PC-3 (cell line): ENCODE measurements at regions not wholly inside any gene's neighbourhood (a gene's known extent, or its start where the extent isn't known, plus 50 kb on each side); places are given as distances from the start of the nearest gene placed in this dataset.

Source experiments
- ATAC-seq: fragments of 200-7000 bp; cut with Tn5 transposase; 2 replicates; pipeline ENCODE4 v1.9.1; 2020; ENCODE audit warnings: mild to moderate bottlenecking, moderate library complexity
- BruUV-seq: library from RNA; stranded (reverse); fragments of 400-500 nt; replicated peaks from 2 replicates; lab custom pipeline; 2021; lab: Mats Ljungman, UMichigan
- CTCF ChIA-PET: fragments of 300-600 bp; sonication (Branson Sonifier 250); formaldehyde crosslinking; loops from one replicate; lab custom pipeline; 2022; ENCODE audit warnings: antibody characterized with exemption; lab: Charles Lee
- POLR2A ChIA-PET: fragments of 300-600 bp; sonication (Branson Sonifier 250); formaldehyde crosslinking; loops from one replicate; lab custom pipeline; 2022; ENCODE audit warnings: antibody characterized with exemption; ENCODE audit not compliant: unreplicated experiment; lab: Charles Lee
- DNase-seq: peaks from one replicate; pipeline ENCODE4 v3.0.0-alpha.2; 2015
- H2AFZ ChIP-seq: fragments of 300-600 bp; sonication (generic); 2 replicates; pipeline ENCODE4 v1.6.0; 2016; ENCODE audit warnings: antibody characterized with exemption, low read length
- H3F3A ChIP-seq: fragments of 300-600 bp; sonication (generic); one replicate; pipeline ENCODE4 v1.6.0; 2017; ENCODE audit warnings: antibody characterized with exemption, low read length, control low read depth, mild to moderate bottlenecking; ENCODE audit not compliant: unreplicated experiment
- H3K27ac ChIP-seq: fragments of 300-600 bp; sonication (generic); 2 replicates; pipeline ENCODE4 v1.5.1; 2016; ENCODE audit warnings: mild to moderate bottlenecking, low read length
- H3K27me3 ChIP-seq: fragments of 300-600 bp; sonication (generic); 2 replicates; pipeline ENCODE4 v1.6.1; 2016; ENCODE audit warnings: low read length, mixed read lengths
- H3K36me3 ChIP-seq: fragments of 300-600 bp; sonication (generic); 2 replicates; pipeline ENCODE4 v1.6.1; 2016; ENCODE audit warnings: low read depth, mixed run types, low read length, mixed read lengths
- H3K4me1 ChIP-seq: fragments of 300-600 bp; sonication (generic); 2 replicates; pipeline ENCODE4 v1.5.1; 2016; ENCODE audit warnings: low read length; ENCODE audit not compliant: insufficient read depth
- H3K4me2 ChIP-seq: fragments of 300-600 bp; sonication (generic); 2 replicates; pipeline ENCODE4 v1.6.0; 2016; ENCODE audit warnings: low read length
- H3K4me3 ChIP-seq: fragments of 300-600 bp; sonication (generic); 2 replicates; pipeline ENCODE4 v1.5.1; 2016; ENCODE audit warnings: mild to moderate bottlenecking, low read length, mixed read lengths
- H3K79me2 ChIP-seq: fragments of 300-600 bp; sonication (generic); 2 replicates; pipeline ENCODE4 v1.6.1; 2017; ENCODE audit warnings: low read length, mixed read lengths
- H3K9ac ChIP-seq: fragments of 300-600 bp; sonication (generic); 2 replicates; pipeline ENCODE4 v1.6.0; 2016; ENCODE audit warnings: mild to moderate bottlenecking, low read length
- H3K9me2 ChIP-seq: fragments of 300-600 bp; sonication (generic); replicated peaks from 2 replicates; pipeline ENCODE4 v1.6.1; 2016; ENCODE audit warnings: mixed run types, low read length, mixed read lengths
- H3K9me3 ChIP-seq: fragments of 300-600 bp; sonication (generic); 2 replicates; pipeline ENCODE4 v1.6.1; 2016; ENCODE audit warnings: low read length, mixed read lengths
- H4K20me1 ChIP-seq: fragments of 300-600 bp; sonication (generic); 2 replicates; pipeline ENCODE4 v1.6.1; 2016; ENCODE audit warnings: low read length, mixed read lengths
- EZH2 ChIP-seq: fragments of 300-600 bp; sonication (generic); IDR thresholded peaks from one replicate; pipeline ENCODE4 v1.6.1; 2017; ENCODE audit warnings: antibody characterized with exemption, mild to moderate bottlenecking, low read length; ENCODE audit not compliant: unreplicated experiment
- EZH2phosphoT487 ChIP-seq: fragments of 300-600 bp; sonication (generic); IDR thresholded peaks from 2 replicates; pipeline ENCODE4 v1.6.1; 2018; ENCODE audit warnings: mild to moderate bottlenecking, antibody characterized with exemption, low read length, borderline replicate concordance
- intact Hi-C: fragments of 100-400 bp; cut with micrococcal nuclease; formaldehyde crosslinking; loops from 2 replicates; pipeline ENCODE4 v1.9.0; 2023
- TF ChIP-seq, protein P1 (sequence below): fragments of 300-600 bp; sonication (generic); conservative IDR thresholded peaks from 2 replicates; pipeline ENCODE4 v1.5.1; 2017; ENCODE audit warnings: antibody characterized with exemption, low read depth, mild to moderate bottlenecking, low read length

DNA sequence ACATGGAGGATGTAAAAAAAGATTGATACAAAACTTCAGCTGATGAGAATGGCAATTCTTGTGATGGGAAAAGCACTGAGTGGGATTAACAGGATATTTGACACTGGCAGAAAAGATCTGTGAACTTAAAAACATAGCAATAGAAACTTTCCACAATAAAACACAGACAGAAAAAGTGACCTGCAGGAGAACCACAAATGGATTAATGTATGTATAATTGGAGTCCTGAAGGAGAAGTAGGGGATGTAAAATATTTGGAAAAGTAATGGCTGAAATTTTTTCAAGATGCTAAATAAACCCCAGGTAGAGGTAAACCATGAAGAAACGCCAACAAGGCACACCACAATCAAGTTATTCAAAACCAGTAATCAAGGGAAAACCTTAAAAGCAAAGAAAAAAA, 130.8 kb upstream of the C14orf180 start:
- H3K4me2 ChIP-seq: no peak overlapping the region
- H3K9me2 ChIP-seq: no peaks in the 10 kb centered on the region

DNA sequence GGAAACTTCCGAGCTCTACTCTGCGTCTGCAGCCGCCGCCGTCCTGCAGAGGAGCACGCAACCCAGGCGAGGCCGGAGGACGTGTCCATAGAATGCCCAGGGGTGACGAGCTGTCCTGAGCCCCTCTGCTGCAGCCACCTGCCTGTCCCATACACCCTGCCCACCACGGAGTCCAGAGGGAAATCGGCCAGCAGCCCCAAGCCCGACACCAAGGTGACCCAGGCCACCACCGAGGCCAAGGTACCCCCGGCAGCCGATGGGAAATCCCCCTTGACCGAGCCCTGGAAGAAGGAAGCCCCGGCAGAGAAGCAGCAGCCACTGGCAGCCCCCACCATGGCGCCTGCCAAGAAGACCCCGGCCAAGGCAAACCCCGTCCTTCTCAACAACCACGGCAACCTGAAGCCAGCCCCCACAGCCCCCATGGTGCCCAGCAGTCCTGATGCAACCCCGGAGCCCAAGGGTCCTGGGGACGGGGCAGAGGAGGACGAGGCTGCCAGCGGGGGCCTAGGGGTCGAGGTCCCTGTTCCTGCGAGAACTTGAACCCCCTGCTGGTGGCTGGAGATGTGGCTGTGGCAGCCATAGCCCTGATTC, 128.7 kb upstream of the C14orf180 start:
- ATAC-seq (no peak), DNase-seq (no peak)
- no peaks in the 10 kb centered on the region for H3K79me2 ChIP-seq
- no peaks in the 10 kb centered on the region for H3K36me3 ChIP-seq
- peaks cover 4% of the 10 kb centered on the region; the same call in 1 of the 2 replicates for H3K9me3 ChIP-seq
- H3K9ac ChIP-seq: no peak overlapping the region
- no peak overlapping the region for H2AFZ ChIP-seq
- no peaks in the 10 kb centered on the region for H3F3A ChIP-seq
- peaks cover 61% of the 10 kb centered on the region for H3K27me3 ChIP-seq
- TF ChIP-seq EZH2phosphoT487 (no peak), EZH2 (no peak)
- TF ChIP-seq, protein P1, sequence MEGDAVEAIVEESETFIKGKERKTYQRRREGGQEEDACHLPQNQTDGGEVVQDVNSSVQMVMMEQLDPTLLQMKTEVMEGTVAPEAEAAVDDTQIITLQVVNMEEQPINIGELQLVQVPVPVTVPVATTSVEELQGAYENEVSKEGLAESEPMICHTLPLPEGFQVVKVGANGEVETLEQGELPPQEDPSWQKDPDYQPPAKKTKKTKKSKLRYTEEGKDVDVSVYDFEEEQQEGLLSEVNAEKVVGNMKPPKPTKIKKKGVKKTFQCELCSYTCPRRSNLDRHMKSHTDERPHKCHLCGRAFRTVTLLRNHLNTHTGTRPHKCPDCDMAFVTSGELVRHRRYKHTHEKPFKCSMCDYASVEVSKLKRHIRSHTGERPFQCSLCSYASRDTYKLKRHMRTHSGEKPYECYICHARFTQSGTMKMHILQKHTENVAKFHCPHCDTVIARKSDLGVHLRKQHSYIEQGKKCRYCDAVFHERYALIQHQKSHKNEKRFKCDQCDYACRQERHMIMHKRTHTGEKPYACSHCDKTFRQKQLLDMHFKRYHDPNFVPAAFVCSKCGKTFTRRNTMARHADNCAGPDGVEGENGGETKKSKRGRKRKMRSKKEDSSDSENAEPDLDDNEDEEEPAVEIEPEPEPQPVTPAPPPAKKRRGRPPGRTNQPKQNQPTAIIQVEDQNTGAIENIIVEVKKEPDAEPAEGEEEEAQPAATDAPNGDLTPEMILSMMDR: no peak
- BruUV-seq: no TSS peak
- H4K20me1 ChIP-seq: no peaks in the 10 kb centered on the region
- intact Hi-C loops: no loop called here
- H3K9me2 ChIP-seq: no peaks in the 10 kb centered on the region
- ChIA-PET POLR2A (no interaction called here), CTCF (no interaction called here)
- H3K4me2 ChIP-seq: no peak overlapping the region
- no peak overlapping the region for H3K4me3 ChIP-seq
- no peak overlapping the region for H3K27ac ChIP-seq
- no peaks in the 10 kb centered on the region for H3K4me1 ChIP-seq

More for the DNA sequence above, 130.8 kb upstream of the C14orf180 start:
- H3K9ac ChIP-seq: no peak overlapping the region
- ATAC-seq (no peak), DNase-seq (no peak)
- no peak overlapping the region for H3K4me3 ChIP-seq
- TF ChIP-seq, protein P1: no peak
- TF ChIP-seq EZH2 (no peak), EZH2phosphoT487 (no peak)
- no peak overlapping the region for H3K27ac ChIP-seq
- H3K9me3 ChIP-seq: peaks cover 4% of the 10 kb centered on the region; the same call in 1 of the 2 replicates
- H2AFZ ChIP-seq: no peak overlapping the region
- BruUV-seq: no TSS peak
- POLR2A ChIA-PET: no interaction called here
- intact Hi-C loops: no loop called here
- H3K4me1 ChIP-seq: no peaks in the 10 kb centered on the region
- H3K36me3 ChIP-seq: no peaks in the 10 kb centered on the region
- no peaks in the 10 kb centered on the region for H4K20me1 ChIP-seq
- H3F3A ChIP-seq: no peaks in the 10 kb centered on the region
- CTCF ChIA-PET: no interaction called here
- H3K79me2 ChIP-seq: no peaks in the 10 kb centered on the region
- H3K27me3 ChIP-seq: peaks cover 63% of the 10 kb centered on the region

GRCh38 chr14:104451474-104451873, 128.1 kb upstream of the C14orf180 start:
- Histone ChIP-seq H3K27me3 (peaks cover 59% of the 10 kb centered on the region), H3K9me3 (peaks cover 4% of the 10 kb centered on the region; the same call in 1 of the 2 replicates), H3K9ac (no peak overlapping the region), H3F3A (no peaks in the 10 kb centered on the region), H3K27ac (no peak overlapping the region), H3K4me2 (no peak overlapping the region), H4K20me1 (no peaks in the 10 kb centered on the region), H2AFZ (no peak overlapping the region), H3K4me3 (no peak overlapping the region), H3K36me3 (no peaks in the 10 kb centered on the region), H3K4me1 (no peaks in the 10 kb centered on the region), H3K79me2 (no peaks in the 10 kb centered on the region), H3K9me2 (no peaks in the 10 kb centered on the region)
- DNase-seq (no peak), ATAC-seq (no peak)
- no TSS peak for BruUV-seq
- POLR2A ChIA-PET: no interaction called here
- TF ChIP-seq EZH2 (no peak), EZH2phosphoT487 (no peak)
- TF ChIP-seq, protein P1: no peak
- CTCF ChIA-PET: no interaction called here
- intact Hi-C loops: no loop called here
